ENCODE measurements at regions not wholly inside any gene's neighbourhood (a gene's known extent, or its start where the extent isn't known, plus 50 kb on each side); places are given as distances from the start of the nearest gene placed in this dataset.

- TF ChIP-seq CTCF (IDR thresholded peaks at IDR 0.05) (no peak), POLR2AphosphoS5 (IDR thresholded peaks at IDR 0.05) (no peak), EP300 (IDR thresholded peaks at IDR 0.05) (no peak), POLR2A (IDR thresholded peaks at IDR 0.05) (no peak)
These were observed 117.9 kb upstream of the COL6A5 start for GRCh38 chr3:130227540-130227939.
